NCI-H1417 treated with DMSO at 0.1 percent for 48 hours (cell line): ENCODE measurements at regions not wholly inside any gene's neighbourhood (a gene's known extent, or its start where the extent isn't known, plus 50 kb on each side); places are given as distances from the start of the nearest gene placed in this dataset.

Experiments
- DNase-seq: peaks from one replicate; lab custom pipeline; 2025; lab: John Stamatoyannopoulos, UW

GRCh38 chr13:75050419-75051046, 431.4 kb downstream of the TBC1D4 start:
- DNase-seq = no peak

GRCh38 chr13:75049735-75050335, 432.1 kb downstream of the TBC1D4 start:
- no peak for DNase-seq

- DNase-seq = no peak
Measured at GRCh38 chr13:75042807-75043206, 439.2 kb downstream of the TBC1D4 start.

DNA sequence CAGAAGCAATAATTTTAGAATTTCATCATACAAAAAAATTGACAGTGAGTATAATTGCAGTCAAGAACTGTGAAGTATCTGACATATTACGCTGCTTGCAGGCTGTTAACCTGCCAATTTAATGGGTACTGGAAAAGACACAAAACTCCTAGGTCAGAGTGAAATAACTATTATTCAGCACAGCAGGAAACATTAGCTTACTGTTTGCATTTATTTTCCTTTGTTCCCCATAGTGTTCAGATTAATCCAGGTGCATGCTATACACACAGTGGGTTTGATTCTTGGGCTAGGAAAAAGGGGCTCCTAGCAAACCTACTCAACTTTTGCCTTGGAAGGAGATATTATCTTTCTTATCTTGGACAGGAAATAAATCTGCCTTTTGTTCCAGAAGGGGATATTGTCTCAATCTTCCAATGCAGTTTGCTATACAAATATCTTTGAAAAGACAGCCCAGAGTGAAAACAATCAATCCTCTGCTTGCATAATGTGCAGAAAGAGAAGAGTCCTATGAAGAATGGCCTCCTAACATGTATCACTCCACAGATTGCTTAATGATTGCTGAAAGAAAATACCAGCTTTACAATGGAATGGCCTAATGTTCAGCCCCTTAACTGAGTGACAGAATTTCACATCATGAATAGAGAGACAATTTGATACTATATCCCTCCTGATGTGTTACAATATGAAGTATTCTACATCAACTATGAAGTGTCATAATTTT, 443.4 kb downstream of the TBC1D4 start:
- DNase-seq = peak; percentile 78

DNA sequence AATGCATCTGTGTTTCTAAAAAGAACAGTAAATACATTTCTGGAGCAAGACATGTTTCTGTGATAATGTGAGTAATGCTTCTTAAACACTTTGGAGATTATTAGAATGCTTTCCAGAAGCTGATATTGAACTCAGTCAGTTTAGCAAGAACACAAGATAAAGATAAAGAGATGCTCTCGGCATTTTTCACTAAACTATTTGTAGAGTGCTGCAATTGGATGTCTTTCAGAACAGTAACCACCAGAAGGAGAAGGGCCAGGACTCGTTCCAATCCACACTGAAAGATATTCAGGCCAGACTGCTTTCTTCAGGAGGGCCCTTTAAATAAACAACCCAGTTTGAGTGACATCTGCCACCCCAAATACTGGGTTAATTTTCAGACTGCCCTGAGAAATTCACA, 456.0 kb downstream of the TBC1D4 start:
- DNase-seq = no peak

- no peak for DNase-seq
Measured at GRCh38 chr13:75024602-75025001, 457.4 kb downstream of the TBC1D4 start.

DNA sequence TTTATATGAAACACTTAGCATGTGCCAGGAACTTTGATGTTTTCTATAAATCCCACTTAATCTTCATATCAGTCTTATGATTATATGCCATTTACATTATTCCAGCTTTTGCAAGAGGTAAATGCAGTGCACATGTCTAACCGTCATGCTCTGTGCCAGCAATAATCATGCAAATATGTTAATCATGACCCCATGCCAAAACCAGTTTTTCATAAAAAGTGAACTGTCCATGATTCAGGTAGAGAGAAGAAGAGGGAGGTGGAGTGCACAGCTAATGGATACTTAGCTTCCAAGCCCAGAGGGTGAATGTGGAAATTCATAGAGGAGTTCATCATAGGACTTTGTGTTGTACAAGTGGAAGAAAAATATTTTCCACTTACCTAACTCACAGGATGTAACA, 458.4 kb downstream of the TBC1D4 start:
- DNase-seq = no peak

DNA sequence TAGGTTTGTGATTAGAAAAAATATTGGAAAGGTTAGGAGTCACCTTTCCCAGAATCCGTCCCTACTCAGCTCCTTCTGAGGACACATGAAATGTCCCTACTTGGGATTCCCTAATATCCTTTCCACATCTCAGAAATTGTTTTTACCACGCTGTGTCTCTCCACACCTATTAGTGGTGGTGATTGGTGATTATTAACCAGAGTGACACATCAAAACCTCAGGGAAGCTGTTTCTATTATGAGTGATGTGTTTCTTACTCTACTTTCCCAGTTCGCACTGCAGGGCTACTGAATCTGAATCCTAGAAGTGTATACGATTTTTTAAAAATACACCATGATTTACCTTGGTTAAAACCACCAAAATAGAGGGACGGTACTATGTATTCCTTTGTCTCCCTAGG, 460.8 kb downstream of the TBC1D4 start:
- DNase-seq = no peak

GRCh38 chr13:75016225-75016624, 465.7 kb downstream of the TBC1D4 start:
- no peak for DNase-seq

DNA sequence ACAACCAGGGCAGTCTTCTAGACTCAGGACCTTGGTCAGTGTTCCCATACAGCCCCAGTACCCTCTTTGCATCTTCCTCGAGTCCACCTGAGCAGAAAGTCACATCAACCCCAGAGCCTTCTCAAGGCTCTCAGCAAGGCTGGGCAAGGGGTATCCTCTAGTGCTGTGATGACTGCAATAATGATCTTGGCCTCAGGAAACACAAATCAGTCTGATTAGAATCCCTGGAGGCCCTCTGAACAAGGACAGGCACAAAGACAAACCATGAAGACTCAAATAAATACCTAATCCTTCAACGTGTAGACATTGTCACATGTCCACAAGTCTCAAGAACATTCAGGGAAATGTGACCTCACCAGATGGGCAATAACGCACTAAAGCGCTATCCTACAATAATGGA, 468.2 kb downstream of the TBC1D4 start:
- no peak for DNase-seq

- DNase-seq = no peak
Measured at GRCh38 chr13:75010941-75011340, 471.0 kb downstream of the TBC1D4 start.

GRCh38 chr13:75008926-75009325, 473.0 kb downstream of the TBC1D4 start:
- DNase-seq = no peak

DNA sequence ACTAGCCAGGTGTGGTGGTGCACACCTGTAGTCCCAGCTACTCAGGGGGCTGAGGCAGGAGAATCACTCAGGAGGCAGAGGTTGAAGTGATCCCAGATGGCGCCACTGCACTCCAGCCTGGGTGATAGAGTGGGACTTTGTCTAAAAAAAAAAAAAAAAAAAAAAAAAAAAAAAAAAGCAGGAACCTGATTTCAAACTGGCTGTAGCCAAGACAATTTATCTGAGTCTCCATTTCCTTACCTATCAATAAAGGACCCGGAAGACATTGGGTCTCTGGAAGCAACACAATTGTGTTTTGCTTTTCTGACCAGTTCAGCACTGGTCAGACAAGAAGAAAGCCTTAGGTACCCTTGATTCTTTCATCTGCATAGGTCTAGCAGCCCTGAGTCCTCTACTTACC, 491.0 kb downstream of the TBC1D4 start:
- no peak for DNase-seq

DNA sequence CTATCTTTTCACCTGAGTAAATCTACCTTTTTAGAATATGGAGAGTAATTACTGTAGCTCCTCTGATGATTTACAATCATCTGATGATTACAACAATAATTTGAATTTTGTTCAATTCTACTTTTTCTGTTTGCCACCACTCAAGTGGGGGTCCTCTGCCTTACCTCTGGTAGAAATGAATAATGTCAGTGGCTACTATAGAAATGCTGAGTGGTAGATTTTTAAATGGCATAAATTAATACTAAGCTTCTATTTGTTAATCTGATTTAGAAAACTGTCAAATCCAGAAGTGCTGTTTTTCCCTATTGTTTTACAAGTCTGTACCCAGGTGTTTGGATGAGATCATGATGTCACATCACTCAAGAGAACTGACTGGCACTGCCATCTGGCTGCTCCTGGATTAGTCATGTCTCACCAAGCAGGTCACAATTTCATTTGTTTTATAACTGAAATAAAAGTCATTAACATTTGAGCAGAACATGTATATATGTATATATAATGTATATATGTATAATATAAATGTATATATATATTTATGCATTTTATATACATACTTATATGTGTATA, 494.8 kb downstream of the TBC1D4 start:
- DNase-seq = no peak

DNA sequence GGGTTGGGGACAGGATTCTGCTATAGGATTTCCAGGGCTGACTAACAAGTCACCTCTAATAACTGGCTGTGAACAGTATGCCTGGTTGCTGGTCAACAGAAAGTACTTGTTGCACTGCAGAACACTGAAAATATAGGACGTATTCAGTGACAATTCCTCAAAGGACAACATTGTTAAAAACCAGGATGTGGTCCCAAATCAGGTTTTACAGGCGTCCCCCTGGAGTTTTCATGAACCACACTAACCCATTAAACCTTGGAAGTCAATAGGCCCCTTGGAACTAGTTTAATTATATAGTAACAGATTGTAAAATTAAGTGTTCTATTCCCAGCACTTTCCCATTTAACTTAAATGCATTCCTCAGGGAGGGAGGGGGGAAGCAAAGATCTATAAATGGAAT, 495.4 kb downstream of the TBC1D4 start:
- no peak for DNase-seq

DNA sequence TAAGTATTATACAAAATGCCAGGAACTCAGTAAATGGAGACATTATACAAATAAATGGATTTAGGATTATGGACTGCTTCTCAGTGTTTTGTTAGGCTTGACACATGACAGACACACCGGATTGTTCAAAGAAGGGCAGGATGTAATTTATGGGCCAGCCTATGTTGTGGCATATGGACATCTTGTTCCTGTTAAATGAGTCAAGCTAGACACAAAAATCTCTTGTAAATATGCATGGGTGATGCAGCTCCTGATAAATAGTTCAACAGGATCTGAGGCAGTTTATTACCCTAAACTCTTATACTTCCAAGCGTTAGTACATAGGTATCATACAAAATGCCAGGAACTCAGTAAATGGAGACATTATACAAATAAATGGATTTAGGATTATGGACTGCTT, 502.3 kb downstream of the TBC1D4 start:
- DNase-seq = no peak

GRCh38 chr13:74978591-74978990, 503.4 kb downstream of the TBC1D4 start:
- no peak for DNase-seq

DNA sequence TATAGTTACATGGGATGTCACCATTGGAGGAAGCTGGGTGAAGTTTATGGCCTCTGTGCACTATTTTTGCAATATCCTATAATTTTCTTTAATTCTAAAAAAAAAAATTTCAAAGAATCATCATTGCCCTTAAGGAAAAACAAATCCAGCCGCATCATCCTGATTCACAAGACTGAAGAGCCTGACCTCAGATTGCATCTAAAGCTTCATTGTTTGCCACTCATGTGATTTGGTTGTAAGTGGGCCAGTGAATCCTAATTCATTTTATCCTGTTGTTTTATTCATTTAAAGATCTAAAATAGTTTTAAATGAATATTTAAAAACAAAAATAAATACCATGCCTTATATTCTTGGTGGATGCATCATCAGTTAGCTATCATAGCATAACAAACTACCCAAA, 504.5 kb downstream of the TBC1D4 start:
- DNase-seq = no peak

GRCh38 chr13:74975111-74975510, 506.9 kb downstream of the TBC1D4 start:
- no peak for DNase-seq

DNA sequence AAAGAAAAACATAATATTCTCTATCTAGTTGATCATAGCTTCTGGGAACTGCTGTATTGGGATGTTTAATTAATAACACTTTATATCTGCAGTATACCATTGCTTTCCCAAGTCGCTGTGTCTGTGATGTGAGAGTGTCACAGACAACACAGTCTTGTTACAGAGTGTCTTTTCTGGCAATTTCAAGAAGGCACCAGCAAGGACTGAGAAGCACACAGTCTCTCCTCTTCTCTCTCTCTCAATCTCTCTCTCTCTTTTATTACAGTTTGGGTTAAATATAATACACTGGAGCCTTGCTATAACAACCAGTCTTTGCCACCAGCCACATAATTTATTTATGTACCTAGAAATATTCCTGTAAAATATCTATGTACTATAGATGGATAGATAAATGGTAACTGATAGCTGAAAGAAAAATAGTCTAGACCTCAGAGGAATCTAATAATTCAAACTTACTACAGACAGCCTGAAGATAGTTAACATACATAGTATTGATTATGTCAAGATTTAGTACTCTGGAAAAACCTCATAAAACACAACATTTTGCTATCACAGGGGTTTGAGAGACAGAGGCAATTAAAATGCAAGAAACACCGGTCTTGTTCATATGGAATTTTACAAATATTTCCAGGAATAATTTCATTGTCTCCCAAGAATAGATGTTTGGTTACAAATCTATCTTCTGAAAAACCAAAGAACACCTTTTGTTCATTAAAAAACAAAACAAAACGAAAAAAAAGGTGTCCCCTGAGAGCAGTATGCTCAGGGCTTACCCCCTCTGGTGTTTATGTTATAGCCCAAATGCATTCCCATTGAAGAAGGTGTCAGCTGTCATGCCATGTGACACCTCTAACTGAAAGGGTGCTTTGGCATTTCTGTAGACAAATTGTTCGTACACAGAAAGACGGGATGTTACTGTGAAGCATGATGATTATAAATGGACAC, 507.8 kb downstream of the TBC1D4 start:
- DNase-seq = no peak

- DNase-seq = no peak
Measured at GRCh38 chr13:74969419-74969818, 512.5 kb downstream of the TBC1D4 start.

DNA sequence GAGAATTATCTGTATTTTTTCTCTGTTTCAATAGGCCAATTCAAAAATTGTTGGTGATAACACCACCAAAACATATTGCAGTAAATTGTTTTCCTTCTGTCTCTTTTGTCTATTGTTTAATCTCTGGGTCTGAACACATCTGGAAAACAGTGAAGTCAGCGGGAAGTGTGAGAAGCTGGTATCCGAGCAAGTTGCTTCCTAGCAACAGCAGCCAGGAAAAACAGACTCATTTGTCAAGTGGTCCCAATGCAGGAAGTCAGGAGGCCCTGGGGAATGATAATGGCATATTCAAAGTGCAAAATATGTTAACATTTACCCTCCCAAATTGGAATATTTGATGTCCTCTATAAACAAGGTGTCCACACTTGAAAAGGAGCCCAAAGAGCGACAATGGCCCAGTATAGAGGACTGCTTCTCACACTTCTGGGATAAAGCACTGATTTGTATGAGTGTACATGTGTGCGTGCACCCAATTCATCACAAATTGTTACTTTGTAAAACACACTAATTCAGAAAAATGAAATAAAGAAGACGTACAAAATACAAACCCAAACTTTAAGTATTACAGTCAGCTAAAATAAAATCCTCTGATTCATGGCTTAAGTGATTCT, 515.0 kb downstream of the TBC1D4 start:
- peak; percentile 56 for DNase-seq
